Activated naive CD4-positive, alpha-beta T cell treated with Interleukin-2 at 50 U/mL for 16 hours (primary cell): ENCODE measurements at regions not wholly inside any gene's neighbourhood (a gene's known extent, or its start where the extent isn't known, plus 50 kb on each side); places are given as distances from the start of the nearest gene placed in this dataset.
"Not testable (repeated sequence)": the region's sequence is repeated elsewhere in the genome, so short reads cannot be mapped to it uniquely, and the experiment has no call there.

Experiments
- DNase-seq: peaks from one replicate; pipeline ENCODE4 v3.0.0-alpha.2; 2020

GRCh38 chr13:79966493-79966895, 374.4 kb downstream of the SPRY2 start:
- no peak for DNase-seq

GRCh38 chr13:79966059-79966458, 374.9 kb downstream of the SPRY2 start:
- no peak for DNase-seq

- DNase-seq, result no peak
Measured at GRCh38 chr13:79946556-79946955, 394.4 kb downstream of the SPRY2 start.

DNA sequence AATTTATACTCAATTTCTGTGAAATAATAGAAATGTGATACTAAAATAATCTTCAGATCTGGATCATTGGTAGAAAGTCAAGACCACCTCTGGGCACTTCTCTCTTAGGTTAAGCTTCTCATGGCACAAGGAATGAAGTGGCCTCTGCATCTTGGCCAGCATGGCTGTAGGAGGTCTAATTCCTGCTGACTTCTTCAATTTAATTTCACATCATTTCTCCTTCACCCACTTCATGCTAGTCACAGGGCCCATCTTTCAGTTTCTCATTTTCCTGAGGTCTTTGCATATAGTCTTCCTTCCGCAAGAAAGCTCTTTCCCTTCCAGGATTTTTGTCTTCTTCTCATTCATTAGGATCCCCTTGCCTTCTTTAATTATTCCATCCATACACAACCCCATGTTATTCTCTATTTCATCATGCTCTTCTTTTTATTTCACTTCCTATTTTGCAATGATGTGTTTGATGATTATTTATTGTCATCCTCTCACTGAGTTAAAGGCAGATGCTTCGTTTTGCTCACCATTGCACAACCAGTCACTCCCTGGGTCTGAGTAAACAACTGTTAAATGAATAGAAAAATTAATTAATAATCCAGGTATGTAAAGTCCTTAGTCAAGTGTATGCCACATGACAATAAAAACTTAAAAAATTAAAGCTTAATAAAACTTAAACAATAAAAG, 397.4 kb downstream of the SPRY2 start:
- DNase-seq, result no peak

DNA sequence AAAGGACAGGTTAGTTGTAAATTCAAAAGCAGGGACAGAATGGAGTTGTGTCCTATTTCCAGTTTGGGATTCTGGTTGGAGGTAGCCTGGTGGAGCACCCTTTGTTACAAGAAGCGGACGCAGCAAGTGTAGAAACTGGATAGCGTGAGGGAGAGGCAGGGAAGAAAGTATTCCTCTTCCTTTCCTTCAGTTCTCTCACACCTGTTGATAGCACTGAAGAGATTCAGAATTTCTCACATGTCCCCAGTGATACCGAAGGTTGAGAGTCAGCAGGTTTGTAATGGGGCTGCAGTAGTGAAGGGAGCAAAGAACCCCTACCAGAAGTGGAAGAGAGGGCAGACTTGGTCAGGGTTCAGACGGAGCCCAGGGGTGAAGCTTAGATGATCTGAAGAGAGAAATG, 399.2 kb downstream of the SPRY2 start:
- DNase-seq, result no peak

GRCh38 chr13:79939689-79940088, 401.2 kb downstream of the SPRY2 start:
- no peak for DNase-seq

- DNase-seq, result no peak
Measured at GRCh38 chr13:79937771-79938216, 403.1 kb downstream of the SPRY2 start.

GRCh38 chr13:79937311-79937710, 403.6 kb downstream of the SPRY2 start:
- DNase-seq, result no peak

- no peak for DNase-seq
Measured at GRCh38 chr13:79936368-79937136, 404.4 kb downstream of the SPRY2 start.

DNA sequence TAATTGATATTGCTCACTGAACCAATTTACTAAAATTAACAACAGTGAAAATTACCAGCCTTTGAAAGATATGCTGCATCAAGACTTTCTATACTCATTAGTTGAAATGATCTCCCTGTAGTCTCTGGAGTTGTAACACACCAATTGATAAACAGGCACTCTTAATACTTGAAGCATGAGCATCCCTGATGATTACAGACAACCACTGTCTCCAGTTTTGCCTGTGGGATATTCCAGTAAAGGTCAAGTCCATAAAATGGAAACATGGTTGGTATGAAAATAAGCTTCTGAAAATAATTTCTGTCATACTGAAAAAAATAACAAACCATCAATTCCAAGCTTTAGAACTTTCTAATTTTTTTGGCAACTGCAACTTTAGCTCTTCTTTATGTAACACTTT, 405.8 kb downstream of the SPRY2 start:
- no peak for DNase-seq

- no peak for DNase-seq
Measured at GRCh38 chr13:79933389-79933788, 407.5 kb downstream of the SPRY2 start.

DNA sequence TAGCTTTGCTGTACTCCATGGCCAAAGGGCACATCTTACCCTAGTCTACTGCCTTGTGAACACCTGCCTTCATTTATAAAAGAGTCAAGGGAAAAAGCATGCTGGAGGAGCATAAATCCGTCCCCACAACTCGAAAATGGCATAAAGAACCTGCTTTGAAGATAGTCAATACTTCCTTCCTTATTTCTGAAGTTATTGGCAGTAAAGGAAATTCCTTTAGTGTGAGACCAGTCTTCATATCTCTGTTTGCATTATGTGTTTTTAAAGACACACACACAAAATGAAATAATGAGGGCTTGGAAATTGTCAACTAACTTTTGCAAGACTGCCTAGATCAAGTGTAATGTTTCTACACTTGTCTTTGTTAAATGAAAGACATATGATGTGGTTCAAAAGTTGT, 408.4 kb downstream of the SPRY2 start:
- DNase-seq, result no peak

GRCh38 chr13:79923973-79924556, 416.9 kb downstream of the SPRY2 start:
- not testable (repeated sequence) for DNase-seq

DNA sequence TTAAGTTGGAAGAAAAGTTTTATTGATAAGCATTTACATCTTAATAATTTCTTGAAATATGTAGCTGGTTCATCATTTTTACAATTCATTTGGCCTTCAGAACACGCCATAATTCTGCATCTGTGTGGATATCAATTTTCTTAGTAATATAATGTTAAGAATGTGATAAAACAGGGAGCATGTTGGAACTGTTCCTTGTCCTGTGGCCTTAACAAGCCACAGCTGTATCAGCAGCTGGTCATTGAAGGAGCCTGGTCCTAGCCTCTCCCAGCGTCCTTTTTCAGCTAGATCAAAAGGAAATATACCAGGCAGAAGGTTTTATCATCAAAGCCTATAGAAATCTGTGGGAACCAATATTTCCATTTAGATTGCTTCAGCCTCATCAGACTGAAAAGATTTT, 421.8 kb downstream of the SPRY2 start:
- no peak for DNase-seq

GRCh38 chr13:79918620-79919019, 422.3 kb downstream of the SPRY2 start:
- no peak for DNase-seq

DNA sequence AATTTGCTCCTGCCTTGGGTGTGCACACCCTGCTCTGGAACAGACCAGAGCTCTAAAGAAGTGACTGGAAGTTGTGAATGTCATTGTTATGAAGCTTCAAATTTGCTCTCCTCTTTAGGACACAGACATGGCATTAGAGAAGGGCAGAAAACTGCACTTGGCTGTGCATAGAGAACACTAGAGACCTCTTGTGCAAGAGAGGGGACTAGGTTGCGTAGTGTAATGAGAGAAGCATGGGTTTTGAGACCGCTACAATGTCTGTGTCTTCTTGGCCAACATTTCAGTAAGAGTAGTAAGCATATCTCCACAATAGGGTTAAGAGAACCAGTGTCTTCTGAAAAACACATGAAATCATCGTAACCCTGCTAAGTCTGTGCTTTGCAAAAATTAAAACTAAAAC, 423.3 kb downstream of the SPRY2 start:
- no peak for DNase-seq

DNA sequence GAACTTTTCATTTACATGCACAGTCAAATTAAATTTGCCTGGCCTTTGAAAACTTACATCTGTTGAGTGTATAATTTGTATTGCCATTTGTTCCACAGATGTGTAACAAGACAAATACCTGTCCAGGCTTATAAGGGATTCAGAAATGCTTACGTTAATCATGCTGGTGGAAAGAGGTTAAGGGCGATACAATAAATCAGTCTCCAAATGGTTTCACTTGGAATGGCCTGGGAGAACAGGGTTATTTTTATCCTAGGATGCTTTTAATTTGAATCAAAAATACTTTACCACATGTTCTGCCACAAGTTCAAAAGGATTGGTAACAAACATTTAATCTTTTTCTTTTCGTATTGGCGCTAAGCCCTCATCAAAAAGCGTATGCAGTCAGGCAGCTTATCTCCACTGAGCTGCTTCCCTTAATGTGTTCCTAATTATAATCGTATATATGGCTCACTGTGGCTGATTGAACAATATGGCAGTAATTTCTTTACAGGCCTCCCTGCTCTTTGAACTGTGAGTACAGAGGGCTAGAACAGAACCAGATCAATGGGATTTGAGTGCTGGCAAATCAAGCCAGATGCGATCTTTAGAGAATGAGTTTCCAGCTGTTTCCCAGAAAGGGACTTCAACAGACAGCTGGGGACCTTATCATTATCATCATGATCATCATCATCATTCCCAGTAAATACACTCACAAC, 425.7 kb downstream of the SPRY2 start:
- no peak for DNase-seq

DNA sequence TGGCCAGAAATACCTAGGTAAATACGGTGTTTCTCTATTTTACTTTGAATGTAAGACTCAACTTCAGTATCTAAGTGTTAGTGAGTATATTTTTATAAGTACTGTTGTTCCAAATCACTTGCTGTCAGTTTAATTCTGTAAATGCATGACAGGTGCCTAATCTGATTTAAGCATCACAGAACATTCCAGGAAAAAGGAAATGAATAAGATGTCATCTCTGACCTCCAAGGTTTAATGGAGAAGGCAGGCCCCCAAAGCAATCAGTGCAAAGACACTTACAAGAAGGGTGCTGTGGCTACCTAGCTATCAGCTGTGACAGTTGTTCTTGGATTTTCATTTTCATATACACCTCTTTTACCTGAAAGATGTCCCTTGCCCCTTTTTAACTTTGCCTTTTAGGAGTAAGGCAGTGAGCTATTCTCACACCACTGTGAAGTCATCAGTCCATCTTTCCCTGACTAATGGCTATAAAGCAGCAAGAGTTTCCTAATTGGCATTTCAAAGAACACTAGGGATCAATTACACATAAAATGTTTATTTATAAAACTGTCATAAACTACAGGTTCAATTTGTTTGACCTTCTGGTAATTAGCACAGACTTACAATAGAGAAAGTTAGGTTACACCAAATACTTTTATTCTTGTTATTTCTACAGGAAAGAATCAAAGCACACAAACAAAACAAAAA, 427.6 kb downstream of the SPRY2 start:
- no peak for DNase-seq

- no peak for DNase-seq
Measured at GRCh38 chr13:79912403-79912802, 428.5 kb downstream of the SPRY2 start.

GRCh38 chr13:79910875-79911540, 429.9 kb downstream of the SPRY2 start:
- no peak for DNase-seq

DNA sequence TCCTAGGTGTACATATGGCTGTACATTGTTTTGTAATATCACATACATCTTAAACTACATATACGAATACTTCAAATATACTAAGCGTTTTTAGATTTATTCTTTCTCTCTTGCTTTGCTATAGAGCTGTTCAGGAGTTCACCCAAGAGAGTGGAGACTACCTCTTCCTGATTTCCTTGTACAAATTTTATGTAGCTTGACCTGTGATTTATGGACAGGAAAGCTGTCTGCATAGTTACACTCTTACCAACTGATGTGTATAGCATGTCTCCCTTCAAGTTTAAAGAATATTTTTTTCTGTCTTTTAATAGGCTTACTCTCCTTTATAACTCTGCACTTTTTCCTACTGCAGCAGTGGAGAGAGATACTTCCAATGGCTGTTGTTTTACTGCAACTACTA, 428.7 kb downstream of the NDFIP2 start:
- DNase-seq, result no peak

DNA sequence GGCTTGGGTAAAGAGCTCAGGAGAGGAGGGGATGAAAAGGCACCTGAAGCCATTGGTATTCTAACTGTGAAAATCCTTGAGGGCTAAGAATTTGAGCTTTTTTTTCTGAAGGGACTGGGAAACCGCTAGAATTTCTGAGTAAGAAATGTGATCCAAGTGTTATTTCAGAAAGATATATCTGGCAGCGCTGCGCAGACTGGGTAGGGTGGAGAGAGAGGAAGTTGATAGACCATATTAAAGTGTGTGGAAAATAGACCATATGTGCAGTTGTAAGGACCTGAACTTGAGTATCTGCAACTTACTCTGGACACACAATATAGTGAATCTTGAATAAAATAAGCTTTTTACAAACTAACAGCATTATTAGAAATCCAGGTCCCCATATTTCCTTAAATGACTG, 427.4 kb downstream of the NDFIP2 start:
- DNase-seq, result no peak
